ACC112 (cell line): ENCODE measurements at regions not wholly inside any gene's neighbourhood (a gene's known extent, or its start where the extent isn't known, plus 50 kb on each side); places are given as distances from the start of the nearest gene placed in this dataset.

Experiments
- H2AFZ ChIP-seq: fragments of 200-600 bp; sonication (generic); one replicate; pipeline ENCODE4 v1.6.0; 2017; ENCODE audit warnings: antibody characterized with exemption, low read length; ENCODE audit not compliant: unreplicated experiment
- H3K27ac ChIP-seq: fragments of 200-600 bp; sonication (generic); 2 replicates; pipeline ENCODE4 v1.5.1; 2014; ENCODE audit warnings: low read depth, mild to moderate bottlenecking, antibody characterized with exemption, low read length, moderate library complexity
- H3K27me3 ChIP-seq: fragments of 200-600 bp; sonication (generic); 2 replicates; pipeline ENCODE4 v1.6.1; 2014; ENCODE audit warnings: mild to moderate bottlenecking, antibody characterized with exemption, low read length, moderate library complexity, mixed read lengths; ENCODE audit not compliant: insufficient read depth
- H3K36me3 ChIP-seq: fragments of 200-600 bp; sonication (generic); 2 replicates; pipeline ENCODE4 v1.6.1; 2016; ENCODE audit warnings: mild to moderate bottlenecking, antibody characterized with exemption, low read length, moderate library complexity, mixed read lengths; ENCODE audit not compliant: insufficient read depth
- H3K4me1 ChIP-seq: fragments of 200-600 bp; sonication (generic); one replicate; pipeline ENCODE4 v1.6.1; 2016; ENCODE audit warnings: low read length, mixed read lengths; ENCODE audit not compliant: insufficient read depth, unreplicated experiment, control insufficient read depth
- H3K4me3 ChIP-seq: fragments of 200-600 bp; sonication (generic); 2 replicates; pipeline ENCODE4 v1.5.1; 2014; ENCODE audit warnings: mild to moderate bottlenecking, low read depth, low read length
- H3K79me2 ChIP-seq: fragments of 200-600 bp; sonication (generic); one replicate; pipeline ENCODE4 v1.6.0; 2016; ENCODE audit warnings: low read length; ENCODE audit not compliant: control insufficient read depth, unreplicated experiment, insufficient read depth

GRCh38 chr20:46801003-46801702 is 91.7 kb downstream of the SLC2A10 start:
- Histone ChIP-seq H3K4me3 (no peak overlapping the region), H3K36me3 (no peaks in the 10 kb centered on the region), H3K79me2 (no peaks in the 10 kb centered on the region), H3K27ac (no peak overlapping the region), H3K4me1 (no peaks in the 10 kb centered on the region), H2AFZ (no peak overlapping the region), H3K27me3 (peaks cover 80% of the 10 kb centered on the region)

- Histone ChIP-seq H3K79me2 (no peaks in the 10 kb centered on the region), H3K27ac (no peak overlapping the region), H3K4me3 (no peak overlapping the region), H3K27me3 (peaks cover 64% of the 10 kb centered on the region), H2AFZ (no peak overlapping the region), H3K36me3 (no peaks in the 10 kb centered on the region), H3K4me1 (no peaks in the 10 kb centered on the region)
Observed at GRCh38 chr20:46802722-46803121, 91.9 kb upstream of the EYA2 start.

- no peak overlapping the region for H3K27ac ChIP-seq
- no peaks in the 10 kb centered on the region for H3K4me1 ChIP-seq
- H2AFZ ChIP-seq = no peak overlapping the region
- no peak overlapping the region for H3K4me3 ChIP-seq
- H3K36me3 ChIP-seq = no peaks in the 10 kb centered on the region
- peaks cover 59% of the 10 kb centered on the region for H3K27me3 ChIP-seq
- H3K79me2 ChIP-seq = no peaks in the 10 kb centered on the region
Observed at GRCh38 chr20:46803123-46804020, 91.3 kb upstream of the EYA2 start.

GRCh38 chr20:46804126-46804525 is 90.5 kb upstream of the EYA2 start:
- Histone ChIP-seq H2AFZ (no peak overlapping the region), H3K4me1 (no peaks in the 10 kb centered on the region), H3K36me3 (no peaks in the 10 kb centered on the region), H3K27me3 (peaks cover 52% of the 10 kb centered on the region), H3K79me2 (no peaks in the 10 kb centered on the region), H3K27ac (no peak overlapping the region), H3K4me3 (no peak overlapping the region)

- peaks cover 46% of the 10 kb centered on the region for H3K27me3 ChIP-seq
- no peak overlapping the region for H2AFZ ChIP-seq
- H3K36me3 ChIP-seq = no peaks in the 10 kb centered on the region
- no peaks in the 10 kb centered on the region for H3K79me2 ChIP-seq
- no peak overlapping the region for H3K4me3 ChIP-seq
- no peaks in the 10 kb centered on the region for H3K4me1 ChIP-seq
- no peak overlapping the region for H3K27ac ChIP-seq
Observed at GRCh38 chr20:46805836-46806235, 88.8 kb upstream of the EYA2 start.

GRCh38 chr20:46807998-46808397 is 86.6 kb upstream of the EYA2 start:
- peaks cover 35% of the 10 kb centered on the region for H3K27me3 ChIP-seq
- no peak overlapping the region for H3K27ac ChIP-seq
- no peak overlapping the region for H3K4me3 ChIP-seq
- H3K4me1 ChIP-seq = no peaks in the 10 kb centered on the region
- no peaks in the 10 kb centered on the region for H3K79me2 ChIP-seq
- no peaks in the 10 kb centered on the region for H3K36me3 ChIP-seq
- H2AFZ ChIP-seq = no peak overlapping the region

GRCh38 chr20:46808565-46808964 is 86.1 kb upstream of the EYA2 start:
- Histone ChIP-seq H2AFZ (no peak overlapping the region), H3K27ac (no peak overlapping the region), H3K36me3 (no peaks in the 10 kb centered on the region), H3K4me3 (no peak overlapping the region), H3K4me1 (no peaks in the 10 kb centered on the region), H3K27me3 (peaks cover 30% of the 10 kb centered on the region), H3K79me2 (no peaks in the 10 kb centered on the region)

GRCh38 chr20:46809706-46810360 is 84.8 kb upstream of the EYA2 start:
- Histone ChIP-seq H3K27ac (no peak overlapping the region), H3K36me3 (no peaks in the 10 kb centered on the region), H3K27me3 (peaks cover 22% of the 10 kb centered on the region), H3K4me1 (peaks cover 5% of the 10 kb centered on the region), H3K4me3 (no peak overlapping the region), H2AFZ (no peak overlapping the region), H3K79me2 (no peaks in the 10 kb centered on the region)

GRCh38 chr20:46810448-46811223 is 84.0 kb upstream of the EYA2 start:
- Histone ChIP-seq H3K27ac (no peak overlapping the region), H3K27me3 (peaks cover 22% of the 10 kb centered on the region), H2AFZ (no peak overlapping the region), H3K79me2 (no peaks in the 10 kb centered on the region), H3K4me1 (peaks cover 5% of the 10 kb centered on the region), H3K4me3 (no peak overlapping the region), H3K36me3 (no peaks in the 10 kb centered on the region)
